WTC11 (cell line): ENCODE measurements at regions not wholly inside any gene's neighbourhood (a gene's known extent, or its start where the extent isn't known, plus 50 kb on each side); places are given as distances from the start of the nearest gene placed in this dataset.

Source experiments
- ATAC-seq: fragments of 200-7000 bp; cut with Tn5 transposase; 2 replicates; pipeline ENCODE4 v1.10.0; 2021; ENCODE audit warnings: mild to moderate bottlenecking, moderate library complexity
- CTCF ChIA-PET: fragments of 300-600 bp; sonication (Branson Sonifier 250); formaldehyde crosslinking; loops from one replicate; lab custom pipeline; 2021; ENCODE audit warnings: antibody characterized with exemption; lab: Charles Lee
- POLR2A ChIA-PET: fragments of 350-600 bp; sonication (Branson Sonifier 250); formaldehyde crosslinking; loops from one replicate; lab custom pipeline; 2021; ENCODE audit warnings: antibody characterized with exemption; lab: Charles Lee
- DNase-seq: peaks from one replicate; pipeline ENCODE4 v3.0.0; 2021; ENCODE audit warnings: low spot score
- H3K27ac Mint-ChIP-seq: 2 replicates; pipeline ENCODE4 v1.8.0; 2021; ENCODE audit warnings: mixed read lengths
- H3K27me3 Mint-ChIP-seq: 2 replicates; pipeline ENCODE4 v1.8.0; 2021; ENCODE audit warnings: low read depth, mild to moderate bottlenecking, moderate library complexity, mixed read lengths
- H3K36me3 Mint-ChIP-seq: 2 replicates; pipeline ENCODE4 v1.8.0; 2021; ENCODE audit warnings: mixed read lengths
- H3K4me1 Mint-ChIP-seq: 2 replicates; pipeline ENCODE4 v1.8.0; 2022; ENCODE audit warnings: mixed read lengths
- H3K4me3 Mint-ChIP-seq: 2 replicates; pipeline ENCODE4 v1.8.0; 2021; ENCODE audit warnings: mild to moderate bottlenecking, moderate library complexity, mixed read lengths
- H3K9me3 Mint-ChIP-seq: 2 replicates; pipeline ENCODE4 v1.8.0; 2021; ENCODE audit warnings: mixed read lengths
- ATF2 ChIP-seq: sonication (generic); formaldehyde crosslinking; IDR thresholded peaks from 2 replicates; pipeline ENCODE4 v1.8.1; 2022; ENCODE audit warnings: low read depth, missing genetic modification reagents, borderline replicate concordance
- ATF3 ChIP-seq: sonication (generic); formaldehyde crosslinking; conservative IDR thresholded peaks from 2 replicates; pipeline ENCODE4 v1.8.1; 2022; ENCODE audit warnings: mild to moderate bottlenecking, missing genetic modification reagents
- CDX4 ChIP-seq: fragments of 250-450 bp; sonication (Bioruptor Pico); IDR thresholded peaks from 2 replicates; pipeline ENCODE4 v1.9.0; 2021; ENCODE audit warnings: moderate library complexity, mild to moderate bottlenecking, inconsistent platforms, borderline replicate concordance
- CREB1 ChIP-seq: sonication (generic); formaldehyde crosslinking; IDR thresholded peaks from 2 replicates; pipeline ENCODE4 v1.8.0; 2023; ENCODE audit warnings: mild to moderate bottlenecking, missing genetic modification reagents
- ELF4 ChIP-seq: sonication (generic); formaldehyde crosslinking; IDR thresholded peaks from 2 replicates; pipeline ENCODE4 v1.8.1; 2022; ENCODE audit warnings: low read depth, mild to moderate bottlenecking, moderate library complexity, missing genetic modification reagents
- ESRRA ChIP-seq: sonication (generic); formaldehyde crosslinking; IDR thresholded peaks from 2 replicates; pipeline ENCODE4 v1.8.1; 2022; ENCODE audit warnings: mild to moderate bottlenecking, missing genetic modification reagents, borderline replicate concordance
- FOXK1 ChIP-seq: sonication (generic); formaldehyde crosslinking; IDR thresholded peaks from 2 replicates; pipeline ENCODE4 v1.8.0; 2022; ENCODE audit warnings: mild to moderate bottlenecking, moderate library complexity, missing genetic modification reagents
- HMGXB4 ChIP-seq: sonication (generic); formaldehyde crosslinking; IDR thresholded peaks from 2 replicates; pipeline ENCODE4 v1.8.1; 2023; ENCODE audit warnings: mild to moderate bottlenecking, moderate library complexity, missing genetic modification reagents
- IRF1 ChIP-seq: sonication (generic); formaldehyde crosslinking; IDR thresholded peaks from 2 replicates; pipeline ENCODE4 v1.8.0; 2023; ENCODE audit warnings: missing genetic modification reagents
- MXD4 ChIP-seq: fragments of 250-450 bp; sonication (Bioruptor Pico); IDR thresholded peaks from 2 replicates; pipeline ENCODE4 v1.8.0; 2021; ENCODE audit warnings: mild to moderate bottlenecking, moderate library complexity, borderline replicate concordance
- NR2C2 ChIP-seq: sonication (generic); formaldehyde crosslinking; IDR thresholded peaks from 2 replicates; pipeline ENCODE4 v1.8.0; 2022; ENCODE audit warnings: mild to moderate bottlenecking, missing genetic modification reagents
- PRDM15 ChIP-seq: sonication (generic); formaldehyde crosslinking; IDR thresholded peaks from 2 replicates; pipeline ENCODE4 v1.8.0; 2022; ENCODE audit warnings: missing genetic modification reagents
- SOX15 ChIP-seq: fragments of 250-450 bp; sonication (Bioruptor Pico); IDR thresholded peaks from 2 replicates; pipeline ENCODE4 v1.9.0; 2021; ENCODE audit warnings: mild to moderate bottlenecking
- TEAD4 ChIP-seq: sonication (generic); formaldehyde crosslinking; IDR thresholded peaks from 2 replicates; pipeline ENCODE4 v1.8.0; 2022; ENCODE audit warnings: mild to moderate bottlenecking, missing genetic modification reagents
- ZMAT4 ChIP-seq: fragments of 250-450 bp; sonication (Bioruptor Pico); IDR thresholded peaks from 2 replicates; pipeline ENCODE4 v1.9.0; 2021; ENCODE audit warnings: mild to moderate bottlenecking
- ZNF263 ChIP-seq: sonication (generic); formaldehyde crosslinking; IDR thresholded peaks from 2 replicates; pipeline ENCODE4 v1.8.1; 2022; ENCODE audit warnings: low read depth, mild to moderate bottlenecking, moderate library complexity, missing genetic modification reagents
- ZNF317 ChIP-seq: sonication (generic); formaldehyde crosslinking; IDR thresholded peaks from 2 replicates; pipeline ENCODE4 v1.8.1; 2023; ENCODE audit warnings: low read depth, mild to moderate bottlenecking, moderate library complexity, missing genetic modification reagents, borderline replicate concordance
- ZNF416 ChIP-seq: fragments of 250-450 bp; sonication (Bioruptor Pico); IDR thresholded peaks from 2 replicates; pipeline ENCODE4 v1.9.0; 2021; ENCODE audit warnings: mild to moderate bottlenecking, inconsistent platforms

- DNase-seq (no peak), ATAC-seq (no peak)
- Mint-ChIP-seq H3K27me3 (no peaks in the 10 kb centered on the region), H3K36me3 (no peaks in the 10 kb centered on the region), H3K9me3 (no peaks in the 10 kb centered on the region), H3K27ac (no peak overlapping the region), H3K4me1 (peaks cover 23% of the 10 kb centered on the region), H3K4me3 (no peak overlapping the region)
- CTCF ChIA-PET, result interaction anchor here (0.6 kb wide), 1 partner anchor 933 kb away, joined by 3 read pairs; no protein-coding TSS in a partner anchor
- no peak for TF ChIP-seq HMGXB4 (CRISPR knock-in tag)
- no peak for TF ChIP-seq ATF3 (CRISPR knock-in tag)
- no peak for TF ChIP-seq PRDM15 (CRISPR knock-in tag)
- TF ChIP-seq SOX15 (CRISPR knock-in tag), result no peak
- no peak for TF ChIP-seq MXD4 (CRISPR knock-in tag)
- no peak for TF ChIP-seq ZNF317 (CRISPR knock-in tag)
- no peak for TF ChIP-seq CDX4 (CRISPR knock-in tag)
- TF ChIP-seq TEAD4 (CRISPR knock-in tag), result no peak
- TF ChIP-seq IRF1 (CRISPR knock-in tag), result no peak
- no peak for TF ChIP-seq ZNF263 (CRISPR knock-in tag)
- TF ChIP-seq NR2C2, result no peak
- TF ChIP-seq ESRRA (CRISPR knock-in tag), result no peak
- TF ChIP-seq ATF2 (CRISPR knock-in tag), result no peak
- TF ChIP-seq CREB1 (CRISPR knock-in tag), result no peak
- TF ChIP-seq ELF4 (CRISPR knock-in tag), result no peak
- TF ChIP-seq FOXK1 (CRISPR knock-in tag), result no peak
- no peak for TF ChIP-seq ZNF416 (CRISPR knock-in tag)
- TF ChIP-seq ZMAT4 (CRISPR knock-in tag), result no peak
- POLR2A ChIA-PET, result no interaction called here
Measured at GRCh38 chr2:122822319-122822718, 1066.9 kb downstream of the TSN start.
